K562 (cell line): ENCODE measurements at regions not wholly inside any gene's neighbourhood (a gene's known extent, or its start where the extent isn't known, plus 50 kb on each side); places are given as distances from the start of the nearest gene placed in this dataset.

Experiments used
- ATAC-seq: fragments of 200-7000 bp; cut with Tn5 transposase; 3 replicates; pipeline ENCODE4 v1.9.1; 2020; ENCODE audit warnings: moderate library complexity
- BruUV-seq: library from RNA; stranded (reverse); fragments of 400-500 nt; replicated peaks from 2 replicates; lab custom pipeline; 2021; lab: Mats Ljungman, UMichigan
- CTCF ChIA-PET: fragments of 300-600 bp; formaldehyde crosslinking; extraction: SDS; loops from one replicate; lab custom pipeline; 2021; ENCODE audit warnings: low intra/inter-chr PET ratio; lab: Yijun Ruan, JAX
- POLR2A ChIA-PET: fragments of 300-600, 350-650 bp; sonication (Branson Sonifier 250); formaldehyde crosslinking; extraction: SDS; loops from one replicate; lab custom pipeline; 2021; ENCODE audit warnings: antibody characterized with exemption, inconsistent platforms; lab: Yijun Ruan, JAX
- DNase-seq, 4 experiments: peaks; one replicate each; pipeline versions ENCODE4 v3.0.0 to v3.0.0-alpha.2; 2011 to 2018; ENCODE audit warnings: low spot score in 3 of 4, mixed read lengths in 3 of 4; ENCODE audit errors: extremely low read depth in 1 of 4
- FAIRE-seq: peaks from 2 replicates; lab custom pipeline; 2011; peaks lifted over from hg19 to GRCh38; lab: Jason Lieb, UNC
- H2AFZ ChIP-seq: 2 replicates; pipeline ENCODE4 v1.6.0; 2011; ENCODE audit warnings: low read depth, low read length, control low read depth, inconsistent platforms
- H3K27ac ChIP-seq: fragments of 200-600 bp; 3 replicates; pipeline ENCODE4 v1.8.0; 2011; ENCODE audit warnings: low read depth, mild to moderate bottlenecking, control low read depth, inconsistent platforms, low read length, moderate library complexity, mixed read lengths; ENCODE audit errors: extremely low read depth
- H3K27me3 ChIP-seq, 2 experiments: fragments of 300-600 bp in 1 of 2; 2 replicates in 1 of 2; 3 replicates in 1 of 2; pipeline versions ENCODE4 v1.6.0 to v1.8.0; 2011; ENCODE audit warnings: inconsistent platforms in 2 of 2, low read length in 2 of 2, mild to moderate bottlenecking in 1 of 2, mixed read lengths in 1 of 2, moderate library complexity in 1 of 2; ENCODE audit not compliant: control insufficient read depth in 2 of 2, insufficient read depth in 2 of 2
- H3K36me3 ChIP-seq: fragments of 300-600 bp; 3 replicates; pipeline ENCODE4 v1.8.0; 2011; ENCODE audit warnings: mild to moderate bottlenecking, low read length, inconsistent platforms; ENCODE audit not compliant: control insufficient read depth, insufficient read depth
- H3K4me1 ChIP-seq, 2 experiments: fragments of 200-600 bp in 1 of 2; replicated peaks in 1 of 2; 2 replicates in 1 of 2; 3 replicates in 1 of 2; pipeline versions ENCODE4 v1.5.1 to v1.8.0; 2011; ENCODE audit warnings: inconsistent platforms in 2 of 2, low read length in 2 of 2, mild to moderate bottlenecking in 1 of 2, mixed read lengths in 1 of 2, moderate library complexity in 1 of 2; ENCODE audit not compliant: control insufficient read depth in 2 of 2, insufficient read depth in 2 of 2
- H3K4me2 ChIP-seq: 2 replicates; pipeline ENCODE4 v1.6.1; 2011; ENCODE audit warnings: low read length, control low read depth, inconsistent platforms, mixed read lengths; ENCODE audit not compliant: insufficient read depth
- H3K4me3 ChIP-seq: fragments of 200-600 bp; sonication (generic), shearing (Covaris generic); 2 replicates; pipeline ENCODE4 v1.5.1; 2016; ENCODE audit warnings: control low read depth, inconsistent platforms
- H3K79me2 ChIP-seq: fragments of 200-600 bp; 3 replicates; pipeline ENCODE4 v1.8.0; 2011; ENCODE audit warnings: low read length, inconsistent platforms; ENCODE audit not compliant: control insufficient read depth, insufficient read depth
- H3K9ac ChIP-seq, 2 experiments: 2 replicates each; pipeline versions ENCODE4 v1.6.0 to v1.6.1; 2011; ENCODE audit warnings: low read depth in 2 of 2, low read length in 2 of 2, control low read depth in 1 of 2, inconsistent platforms in 1 of 2, mild to moderate bottlenecking in 1 of 2, mixed read lengths in 1 of 2; ENCODE audit not compliant: insufficient read depth in 1 of 2
- H3K9me1 ChIP-seq: one replicate; pipeline ENCODE4 v1.6.0; 2011; ENCODE audit warnings: inconsistent platforms, mild to moderate bottlenecking, low read length, moderate library complexity; ENCODE audit not compliant: control insufficient read depth, insufficient read depth
- H3K9me3 ChIP-seq: replicated peaks from 2 replicates; pipeline ENCODE4 v1.5.1; 2011; ENCODE audit warnings: low read depth, low read length, inconsistent platforms; ENCODE audit not compliant: control insufficient read depth, insufficient read depth
- H4K20me1 ChIP-seq: replicated peaks from 2 replicates; pipeline ENCODE4 v1.6.1; 2011; ENCODE audit warnings: low read length, inconsistent platforms, mixed read lengths; ENCODE audit not compliant: control insufficient read depth, insufficient read depth
- PPARD ChIP-seq: fragments of 250-450 bp; sonication (Bioruptor Pico); IDR thresholded peaks from 2 replicates; pipeline ENCODE4 v1.8.0; 2022; ENCODE audit warnings: inconsistent platforms, mild to moderate bottlenecking, moderate library complexity
- PTRF ChIP-seq: fragments of 450-650 bp; IDR thresholded peaks from 2 replicates; pipeline ENCODE4 v1.6.1; 2016; ENCODE audit warnings: mild to moderate bottlenecking, missing genetic modification characterization, missing compliant biosample characterization
- ZBTB43 ChIP-seq: sonication (generic); formaldehyde crosslinking; IDR thresholded peaks from 2 replicates; pipeline ENCODE4 v1.8.0; 2023; ENCODE audit warnings: mild to moderate bottlenecking, missing genetic modification reagents
- ZHX1 ChIP-seq: fragments of 150-350 bp; conservative IDR thresholded peaks from 2 replicates; pipeline ENCODE4 v1.6.1; 2014; ENCODE audit warnings: low read length
- ZNF780A ChIP-seq: fragments of 250-450 bp; sonication (Bioruptor Pico); IDR thresholded peaks from 2 replicates; pipeline ENCODE4 v1.5.0; 2021; ENCODE audit warnings: mild to moderate bottlenecking
- WGBS: fragments of 100-300 bp; shearing (Covaris generic); methylation state at CpG from one replicate; pipeline ENCODE4 v1.1.6; 2016; ENCODE audit warnings: low coverage, mixed read lengths; ENCODE audit not compliant: insufficient coverage; ENCODE audit errors: missing lambda C conversion rate; 5-methylcytosine and 5-hydroxymethylcytosine counted together
- in situ Hi-C: fragments of 300-500 bp; cut with MboI; formaldehyde crosslinking; loops from 4 replicates; pipeline ENCODE4 v1.15.0; 2018; ENCODE audit warnings: inconsistent platforms, mixed read lengths
- intact Hi-C: fragments of 100-400 bp; cut with micrococcal nuclease; formaldehyde crosslinking; loops from 2 replicates; pipeline ENCODE4 v1.14.2; 2022

- H3K9me1 ChIP-seq: no peaks in the 10 kb centered on the region
- H3K9me3 ChIP-seq: no peaks in the 10 kb centered on the region
- TF ChIP-seq ZHX1 (no peak), ZNF780A (no peak), PPARD (CRISPR knock-in tag) (no peak), ZBTB43 (no peak), PTRF (tag) (no peak)
- TF ChIP-seq, all 486 proteins: peak for 0
- H4K20me1 ChIP-seq: no peaks in the 10 kb centered on the region; the same call in 1 of the 2 replicates
- no TSS peak for BruUV-seq
- no peaks in the 10 kb centered on the region; a peak in 1 of 5 replicates for H3K27me3 ChIP-seq
- in situ Hi-C loops (loop anchor here (25.0 kb wide), 1 partner anchor 243 kb away; no protein-coding TSS in a partner anchor), intact Hi-C loops (no loop called here)
- ChIA-PET CTCF (no interaction called here), POLR2A (interaction anchor here (0.6 kb wide), 1 partner anchor 423 kb away, joined by 3 read pairs; no protein-coding TSS in a partner anchor)
- no peak for FAIRE-seq
- H3K4me3 ChIP-seq: no peak overlapping the region
- ATAC-seq: no peak
- no peak overlapping the region for H3K9ac ChIP-seq
- no peak overlapping the region for H3K4me2 ChIP-seq
- DNase-seq: no peak
- H2AFZ ChIP-seq: no peak overlapping the region
- no peaks in the 10 kb centered on the region for H3K79me2 ChIP-seq
- H3K4me1 ChIP-seq: no peaks in the 10 kb centered on the region
- H3K27ac ChIP-seq: no peak overlapping the region
- H3K36me3 ChIP-seq: no peaks in the 10 kb centered on the region
- WGBS: 0% methylated on average over 3 of the region's 3 CpGs
Observed at GRCh38 chr16:5479926-5480325, 382.3 kb upstream of the EEF2KMT start.
